Prostate gland (tissue), 2 donors: ENCODE measurements at regions not wholly inside any gene's neighbourhood (a gene's known extent, or its start where the extent isn't known, plus 50 kb on each side); places are given as distances from the start of the nearest gene placed in this dataset.

Source experiments
- DNase-seq: peaks from one replicate; pipeline ENCODE4 v3.0.0-alpha.2; 2019; ENCODE audit warnings: low spot score
- H3K27ac ChIP-seq, 2 donors: fragments of 200-600 bp; sonication (generic); 2 replicates each; pipeline ENCODE4 v1.5.1; 2017 to 2019
- H3K27me3 ChIP-seq: fragments of 200-600 bp; sonication (generic); replicated peaks from 2 replicates; pipeline ENCODE4 v1.5.1; 2019; ENCODE audit not compliant: insufficient read depth
- H3K36me3 ChIP-seq, 2 donors: fragments of 200-600 bp; sonication (generic); 1 replicate in 1 of 2; 2 replicates in 1 of 2; pipeline versions ENCODE4 v1.5.1 to v1.8.1; 2017 to 2019
- H3K4me1 ChIP-seq: fragments of 200-600 bp; sonication (generic); replicated peaks from 2 replicates; pipeline ENCODE4 v1.5.1; 2019
- H3K4me3 ChIP-seq, 2 donors: fragments of 200-600 bp; sonication (generic); 2 replicates each; pipeline ENCODE4 v1.5.1; 2017 to 2019
- H3K9me3 ChIP-seq: fragments of 200-600 bp; sonication (generic); 2 replicates; pipeline ENCODE4 v1.5.1; 2017
- CTCF ChIP-seq, 4 experiments: fragments of 200-600 bp in 2 of 4; fragments of 450-650 bp in 2 of 4; sonication (generic) in 2 of 4; IDR thresholded peaks; 1 replicate in 3 of 4; 2 replicates in 1 of 4; pipeline ENCODE4 v1.5.1; 2016 to 2019; ENCODE audit warnings: antibody characterized with exemption in 4 of 4, mild to moderate bottlenecking in 2 of 4, moderate library complexity in 2 of 4
- POLR2A ChIP-seq: fragments of 450-650 bp; IDR thresholded peaks from one replicate; pipeline ENCODE4 v1.6.1; 2016; ENCODE audit warnings: antibody characterized with exemption, mild to moderate bottlenecking
- POLR2AphosphoS5 ChIP-seq: sonication (generic); formaldehyde crosslinking; IDR thresholded peaks from one replicate; pipeline ENCODE4 v1.6.1; 2017; ENCODE audit warnings: antibody characterized with exemption
- WGBS: methylation state at CpG from one replicate; pipeline ENCODE4 v1.1.5; 2018; 5-methylcytosine and 5-hydroxymethylcytosine counted together
- intact Hi-C: fragments of 100-400 bp; cut with DNase I; formaldehyde crosslinking; loops from one replicate; pipeline ENCODE4 v1.14.2; 2022

GRCh38 chr6:63371104-63371715 lies 51.4 kb upstream of the LGSN start:
- Histone ChIP-seq H3K36me3 (no peaks in the 10 kb centered on the region), H3K27ac (no peak overlapping the region), H3K27me3 (no peaks in the 10 kb centered on the region), H3K4me1 (no peaks in the 10 kb centered on the region), H3K4me3 (no peak overlapping the region), H3K9me3 (no peaks in the 10 kb centered on the region)
- intact Hi-C loops, result no loop called here
- WGBS, result 69% methylated on average over 4 of the region's 4 CpGs
- TF ChIP-seq POLR2A (no peak), CTCF (IDR thresholded peaks at IDR 0.05) (no peak), POLR2AphosphoS5 (no peak)
- DNase-seq, result no peak

- no peak for TF ChIP-seq CTCF (IDR thresholded peaks at IDR 0.05)
- TF ChIP-seq POLR2AphosphoS5, result no peak
- TF ChIP-seq POLR2A, result no peak
- H3K9me3 ChIP-seq, result no peaks in the 10 kb centered on the region
- no peaks in the 10 kb centered on the region for H3K4me1 ChIP-seq
- 79% methylated on average over 3 of the region's 3 CpGs for WGBS
- no peaks in the 10 kb centered on the region for H3K36me3 ChIP-seq
- intact Hi-C loops, result no loop called here
- H3K27ac ChIP-seq, result no peak overlapping the region
- H3K4me3 ChIP-seq, result no peak overlapping the region
- H3K27me3 ChIP-seq, result no peaks in the 10 kb centered on the region
- no peak for DNase-seq
These were observed 53.3 kb upstream of the LGSN start for GRCh38 chr6:63372951-63373533.

GRCh38 chr6:63389191-63389844 lies 69.5 kb upstream of the LGSN start:
- Histone ChIP-seq H3K4me1 (no peaks in the 10 kb centered on the region), H3K4me3 (no peak overlapping the region), H3K36me3 (no peaks in the 10 kb centered on the region), H3K27ac (no peak overlapping the region), H3K27me3 (no peaks in the 10 kb centered on the region), H3K9me3 (no peaks in the 10 kb centered on the region)
- TF ChIP-seq POLR2A, result no peak
- TF ChIP-seq POLR2AphosphoS5, result no peak
- no peak for TF ChIP-seq CTCF (IDR thresholded peaks at IDR 0.05)
- intact Hi-C loops, result no loop called here
- WGBS, result 69% methylated on average over 2 of the region's 2 CpGs
- DNase-seq, result no peak

DNA sequence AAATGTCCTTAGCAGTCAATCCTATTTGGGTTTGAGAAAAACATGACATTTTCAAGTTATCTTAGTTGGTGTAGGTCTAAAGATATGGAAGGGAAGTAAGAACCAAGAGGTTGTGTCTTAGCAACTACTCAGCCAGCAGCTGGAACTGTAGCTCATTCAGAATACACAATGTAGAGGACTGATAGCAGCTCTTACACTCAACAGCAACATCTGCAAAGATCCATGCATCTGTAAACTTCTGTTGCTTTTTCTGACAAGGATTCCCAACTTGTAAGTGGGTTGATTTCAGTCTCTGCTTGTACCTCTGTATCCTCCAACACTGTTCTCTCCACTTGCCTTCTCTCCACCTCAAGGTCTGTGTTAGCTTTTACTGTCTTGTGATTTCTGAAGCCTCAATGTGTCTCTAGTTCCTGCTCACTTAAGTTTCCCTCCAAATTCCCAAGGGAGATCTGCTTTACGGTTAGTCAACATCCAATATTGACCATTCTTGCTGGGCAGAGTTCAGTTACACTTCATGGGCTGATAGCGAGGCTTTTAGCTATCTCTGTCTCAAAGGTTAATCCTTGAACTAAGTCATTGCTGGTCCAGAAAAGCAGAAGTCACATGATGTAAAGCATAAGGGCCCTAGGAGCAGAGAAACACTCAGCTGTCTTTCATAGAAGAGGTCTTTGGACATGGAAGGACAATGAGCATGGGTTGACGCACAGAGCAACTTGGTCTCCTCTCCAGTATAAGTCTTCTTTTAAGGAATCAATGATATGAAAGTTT lies 71.6 kb upstream of the LGSN start:
- intact Hi-C loops, result no loop called here
- no peak for DNase-seq
- H3K4me1 ChIP-seq, result no peaks in the 10 kb centered on the region
- no peaks in the 10 kb centered on the region for H3K36me3 ChIP-seq
- no peaks in the 10 kb centered on the region for H3K27me3 ChIP-seq
- no peak overlapping the region for H3K4me3 ChIP-seq
- WGBS, result 91% methylated on average over 3 of the region's 3 CpGs
- no peak overlapping the region for H3K27ac ChIP-seq
- no peaks in the 10 kb centered on the region for H3K9me3 ChIP-seq
- TF ChIP-seq POLR2AphosphoS5 (no peak), CTCF (IDR thresholded peaks at IDR 0.05) (no peak), POLR2A (no peak)
